GM12878 (cell line): ENCODE measurements at regions not wholly inside any gene's neighbourhood (a gene's known extent, or its start where the extent isn't known, plus 50 kb on each side); places are given as distances from the start of the nearest gene placed in this dataset.

Experiments used
- ATF3 ChIP-seq: IDR thresholded peaks from 2 replicates; pipeline ENCODE4 v1.6.1; 2011; ENCODE audit warnings: low read depth, mild to moderate bottlenecking, low read length, moderate library complexity, borderline replicate concordance; ENCODE audit errors: extremely low read depth
- BCL11A ChIP-seq: IDR thresholded peaks from 2 replicates; pipeline ENCODE4 v1.6.1; 2011; ENCODE audit warnings: low read depth, low read length
- CREM ChIP-seq: IDR thresholded peaks from 2 replicates; pipeline ENCODE4 v1.6.1; 2014; ENCODE audit warnings: antibody characterized with exemption, low read depth
- CTCF ChIP-seq, 3 experiments: IDR thresholded peaks in 2 of 3; conservative IDR thresholded peaks in 1 of 3; 2 replicates each; pipeline ENCODE4 v1.5.1; 2011; ENCODE audit warnings: low read depth in 3 of 3, low read length in 3 of 3, mild to moderate bottlenecking in 3 of 3, control low read depth in 2 of 3, moderate library complexity in 2 of 3, inconsistent platforms in 1 of 3, mixed read lengths in 1 of 3; ENCODE audit not compliant: control insufficient read depth in 2 of 3, insufficient read depth in 1 of 3; ENCODE audit errors: extremely low read depth in 1 of 3
- MAX ChIP-seq: IDR thresholded peaks from 2 replicates; pipeline ENCODE4 v1.6.1; 2012; ENCODE audit warnings: low read depth, low read length, improper control_type of control experiment
- POLR2A ChIP-seq: IDR thresholded peaks from 2 replicates; pipeline ENCODE4 v1.6.1; 2011; ENCODE audit warnings: low read depth, mild to moderate bottlenecking, low read length
- POLR2AphosphoS5 ChIP-seq: IDR thresholded peaks from 2 replicates; pipeline ENCODE4 v1.6.1; 2011; ENCODE audit warnings: mild to moderate bottlenecking, low read length, inconsistent platforms
- POU2F2 ChIP-seq: IDR thresholded peaks from 3 replicates; pipeline ENCODE4 v1.6.1; 2011; ENCODE audit warnings: low read depth, mild to moderate bottlenecking, low read length, borderline replicate concordance
- SRF ChIP-seq, 2 experiments: IDR thresholded peaks; 2 replicates each; pipeline ENCODE4 v1.6.1; 2011; ENCODE audit warnings: low read depth in 2 of 2, low read length in 2 of 2, mild to moderate bottlenecking in 1 of 2, moderate library complexity in 1 of 2

DNA sequence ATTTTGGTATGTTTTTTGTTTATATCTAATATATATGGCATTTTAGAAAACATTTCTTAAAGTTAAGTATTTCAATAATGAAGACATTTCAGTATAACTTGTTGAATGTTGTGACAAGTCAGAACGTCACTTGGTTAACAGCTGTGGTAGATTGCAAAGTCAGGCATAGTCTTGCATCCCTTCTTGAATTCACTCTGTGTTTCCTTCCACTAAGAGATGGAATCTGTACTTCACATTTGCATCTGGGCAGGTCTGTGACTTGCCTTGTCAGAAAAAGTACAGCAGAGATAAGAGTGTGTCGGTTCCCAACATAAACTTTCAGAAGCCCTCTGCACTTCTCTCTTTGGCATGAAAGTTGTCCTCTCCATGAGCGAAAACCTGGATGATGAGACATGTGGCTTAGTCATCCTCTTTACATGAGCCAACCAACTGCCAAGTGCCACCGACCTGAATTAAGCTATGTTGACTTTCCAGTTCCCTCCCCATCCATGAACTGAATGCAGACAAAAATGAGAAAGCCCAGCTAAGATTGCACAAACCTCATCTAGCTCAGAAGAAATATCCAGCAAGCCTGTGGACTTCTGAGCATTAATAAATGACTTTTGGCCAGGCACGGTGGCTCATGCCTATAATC is 1730.2 kb downstream of the MRPL39 start:
- TF ChIP-seq MAX (no peak), CTCF (IDR thresholded peaks at IDR 0.05 in 2 of 3, conservative IDR thresholded peaks at IDR 0.05 in 1 of 3; ENCODE audit: control insufficient read depth in 2 of 3, extremely low read depth in 1 of 3, insufficient read depth in 1 of 3, low read depth in 3 of 3, low read length in 3 of 3) (no peak), POLR2A (no peak), ATF3 (no peak), SRF (IDR thresholded peaks at IDR 0.05; ENCODE audit: low read depth in 2 of 2, low read length in 2 of 2) (no peak), CREM (no peak), BCL11A (no peak), POLR2AphosphoS5 (no peak), POU2F2 (no peak)
